Erythroblast (primary cell): ENCODE measurements at regions not wholly inside any gene's neighbourhood (a gene's known extent, or its start where the extent isn't known, plus 50 kb on each side); places are given as distances from the start of the nearest gene placed in this dataset.

Experiments used
- GATA1 ChIP-seq: IDR thresholded peaks from 2 replicates; pipeline ENCODE4 v1.6.1; 2011; ENCODE audit warnings: low read depth, mild to moderate bottlenecking, control low read depth, low read length, moderate library complexity
- POLR2A ChIP-seq: IDR thresholded peaks from 2 replicates; pipeline ENCODE4 v1.6.1; 2011; ENCODE audit warnings: mild to moderate bottlenecking, low read length

DNA sequence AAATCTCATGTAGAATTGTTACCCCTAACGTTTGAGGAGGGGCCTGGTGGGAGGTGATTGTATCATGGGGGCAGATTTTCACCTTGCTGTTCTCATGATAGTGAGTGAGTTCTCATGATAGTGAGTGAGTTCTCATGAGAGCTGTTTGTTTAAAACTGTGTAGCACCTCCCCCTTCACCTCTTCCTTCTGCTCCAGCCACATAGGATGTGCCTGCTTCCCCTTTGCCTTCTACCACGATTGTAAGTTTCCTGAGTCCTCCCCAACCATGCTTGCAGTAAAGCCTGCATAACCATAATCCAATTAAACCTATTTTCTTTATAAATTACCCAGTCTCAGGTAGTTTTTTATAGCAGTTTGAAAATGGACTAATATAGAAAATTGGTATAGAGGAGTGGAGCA lies 1783.7 kb upstream of the CDH9 start:
- TF ChIP-seq POLR2A (no peak), GATA1 (no peak)
